ENCODE measurements at regions not wholly inside any gene's neighbourhood (a gene's known extent, or its start where the extent isn't known, plus 50 kb on each side); places are given as distances from the start of the nearest gene placed in this dataset.

- H3K27me3 ChIP-seq = no peaks in the 10 kb centered on the region
- no peak overlapping the region for H3K4me3 ChIP-seq
- WGBS, 2 donors (ENCODE audit: low coverage in 1 of 2) = 89% methylated on average over 13 of the region's 13 CpGs; no CpG with 5 or more reads in 1 of the 2 donors
- in situ Hi-C loops (cut with MboI; ENCODE audit: low pct_ligation_motif_present in 1 of 4, low pct_unique_long_range_greater_than_20kb in 1 of 4, low sequenced_read_pairs in 3 of 4) (no loop called here), intact Hi-C loops (cut with DNase I; ENCODE audit: low total_unique reads) (no loop called here)
- no peak overlapping the region for H3K27ac ChIP-seq
- no peak for DNase-seq
- peaks cover 0 to 3% of the 10 kb centered on the region in 2 donors for H3K9me3 ChIP-seq
- TF ChIP-seq CTCF (IDR thresholded peaks at IDR 0.05) (no peak), POLR2A (IDR thresholded peaks at IDR 0.05) (no peak), EP300 (IDR thresholded peaks at IDR 0.05; ENCODE audit: low read depth) (no peak), POLR2AphosphoS5 (IDR thresholded peaks at IDR 0.05) (no peak)
- no peaks in the 10 kb centered on the region for H3K36me3 ChIP-seq
- H3K4me1 ChIP-seq = no peaks in the 10 kb centered on the region
These were observed 146.5 kb upstream of the COL21A1 start for GRCh38 chr6:56393615-56394612.

GRCh38 chr6:56388415-56388755 lies 141.0 kb upstream of the COL21A1 start:
- Histone ChIP-seq H3K36me3 (no peaks in the 10 kb centered on the region), H3K27ac (no peak overlapping the region), H3K27me3 (no peaks in the 10 kb centered on the region), H3K4me1 (peaks cover 0 to 4% (median 1%) of the 10 kb centered on the region in 4 donors), H3K9me3 (peaks cover 0 to 3% of the 10 kb centered on the region in 2 donors), H3K4me3 (no peak overlapping the region)
- DNase-seq = no peak
- in situ Hi-C loops (cut with MboI; ENCODE audit: low pct_ligation_motif_present in 1 of 4, low pct_unique_long_range_greater_than_20kb in 1 of 4, low sequenced_read_pairs in 3 of 4) = no loop called here
- no peak for TF ChIP-seq POLR2AphosphoS5 (IDR thresholded peaks at IDR 0.05)
- TF ChIP-seq CTCF (IDR thresholded peaks at IDR 0.05) = no peak
- no peak for TF ChIP-seq EP300 (IDR thresholded peaks at IDR 0.05; ENCODE audit: low read depth)
- no peak for TF ChIP-seq POLR2A (IDR thresholded peaks at IDR 0.05)
- intact Hi-C loops (cut with DNase I; ENCODE audit: low total_unique reads) = no loop called here

- Histone ChIP-seq H3K27ac (no peak overlapping the region), H3K9me3 (peaks cover 0 to 3% of the 10 kb centered on the region in 2 donors), H3K36me3 (no peaks in the 10 kb centered on the region), H3K4me1 (peaks cover 0 to 4% (median 1%) of the 10 kb centered on the region in 4 donors), H3K27me3 (no peaks in the 10 kb centered on the region), H3K4me3 (no peak overlapping the region)
- TF ChIP-seq CTCF (IDR thresholded peaks at IDR 0.05) (no peak), EP300 (IDR thresholded peaks at IDR 0.05; ENCODE audit: low read depth) (no peak), POLR2AphosphoS5 (IDR thresholded peaks at IDR 0.05) (no peak), POLR2A (IDR thresholded peaks at IDR 0.05) (no peak)
- no peak for DNase-seq
- 33 to 67% methylated on average over 1 to 2 of the region's 2 CpGs for WGBS, 2 donors (ENCODE audit: low coverage in 1 of 2)
- intact Hi-C loops (cut with DNase I; ENCODE audit: low total_unique reads) = no loop called here
- in situ Hi-C loops (cut with MboI; ENCODE audit: low pct_ligation_motif_present in 1 of 4, low pct_unique_long_range_greater_than_20kb in 1 of 4, low sequenced_read_pairs in 3 of 4) = no loop called here
These were observed 140.4 kb upstream of the COL21A1 start for GRCh38 chr6:56387621-56388414.

GRCh38 chr6:56386717-56387116 lies 139.3 kb upstream of the COL21A1 start:
- peaks cover 0 to 3% of the 10 kb centered on the region in 2 donors for H3K9me3 ChIP-seq
- no peak for DNase-seq
- 83 to 86% methylated on average over 1 of the region's 1 CpG for WGBS, 2 donors (ENCODE audit: low coverage in 1 of 2)
- no peak overlapping the region for H3K27ac ChIP-seq
- H3K36me3 ChIP-seq = no peaks in the 10 kb centered on the region
- H3K4me3 ChIP-seq = no peak overlapping the region
- in situ Hi-C loops (cut with MboI; ENCODE audit: low pct_ligation_motif_present in 1 of 4, low pct_unique_long_range_greater_than_20kb in 1 of 4, low sequenced_read_pairs in 3 of 4) (no loop called here), intact Hi-C loops (cut with DNase I; ENCODE audit: low total_unique reads) (no loop called here)
- TF ChIP-seq POLR2AphosphoS5 (IDR thresholded peaks at IDR 0.05) (no peak), CTCF (IDR thresholded peaks at IDR 0.05) (no peak), POLR2A (IDR thresholded peaks at IDR 0.05) (no peak), EP300 (IDR thresholded peaks at IDR 0.05; ENCODE audit: low read depth) (no peak)
- peaks cover 0 to 4% (median 1%) of the 10 kb centered on the region in 4 donors for H3K4me1 ChIP-seq
- no peaks in the 10 kb centered on the region for H3K27me3 ChIP-seq

All from transverse colon (tissue), 4 donors.